ENCODE measurements at regions not wholly inside any gene's neighbourhood (a gene's known extent, or its start where the extent isn't known, plus 50 kb on each side); places are given as distances from the start of the nearest gene placed in this dataset.
A peak's percentile ranks its signal among the peaks of the same experiment; 100 is the strongest.

DNA sequence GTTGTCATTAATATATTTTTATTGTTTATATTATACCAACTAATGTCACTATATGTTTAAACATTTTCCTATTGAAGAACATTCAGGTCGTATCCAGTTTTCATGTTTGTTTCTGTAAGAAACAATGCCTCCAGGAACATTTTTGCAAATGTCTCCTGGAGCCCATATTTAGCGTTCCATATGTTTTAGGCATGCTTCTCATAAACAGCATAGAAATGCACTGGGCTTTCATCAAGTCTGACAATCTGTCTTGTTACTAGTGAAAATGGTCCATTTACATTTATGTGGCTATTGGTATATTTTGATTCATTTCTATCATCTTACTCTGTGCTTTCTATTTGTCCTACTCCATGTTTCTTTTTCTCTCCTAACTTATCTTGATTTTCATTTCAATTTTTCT, 431.7 kb downstream of the TFAP2A start:
- no TSS peak for BruUV-seq (replicated peaks)
- intact Hi-C loops (cut with micrococcal nuclease), result no loop called here
- Histone ChIP-seq H3K4me2 (ENCODE audit: low read length) (no peak overlapping the region), H3K36me3 (ENCODE audit: low read depth, low read length) (no peaks in the 10 kb centered on the region), H3K79me2 (ENCODE audit: low read length) (no peaks in the 10 kb centered on the region), H3K4me1 (ENCODE audit: insufficient read depth, low read length) (no peaks in the 10 kb centered on the region), H3K27me3 (ENCODE audit: low read length) (peaks cover 52% of the 10 kb centered on the region), H4K20me1 (ENCODE audit: low read length) (no peaks in the 10 kb centered on the region), H3K4me3 (ENCODE audit: low read length) (no peak overlapping the region), H3F3A (ENCODE audit: low read length, unreplicated experiment) (no peaks in the 10 kb centered on the region), H3K9me3 (ENCODE audit: low read length) (no peaks in the 10 kb centered on the region), H3K27ac (ENCODE audit: low read length) (no peak overlapping the region), H2AFZ (ENCODE audit: low read length) (no peak overlapping the region), H3K9me2 (replicated peaks; ENCODE audit: low read length) (no peaks in the 10 kb centered on the region), H3K9ac (ENCODE audit: low read length) (no peak overlapping the region)
- ATAC-seq (no peak), DNase-seq (no peak)
- CTCF ChIA-PET, result no interaction called here
- POLR2A ChIA-PET (ENCODE audit: unreplicated experiment), result no interaction called here
- TF ChIP-seq EZH2phosphoT487 (IDR thresholded peaks at IDR 0.05; ENCODE audit: borderline replicate concordance, low read length) (no peak), EZH2 (IDR thresholded peaks at IDR 0.05; ENCODE audit: low read length, unreplicated experiment) (no peak)
- TF ChIP-seq, protein P1, sequence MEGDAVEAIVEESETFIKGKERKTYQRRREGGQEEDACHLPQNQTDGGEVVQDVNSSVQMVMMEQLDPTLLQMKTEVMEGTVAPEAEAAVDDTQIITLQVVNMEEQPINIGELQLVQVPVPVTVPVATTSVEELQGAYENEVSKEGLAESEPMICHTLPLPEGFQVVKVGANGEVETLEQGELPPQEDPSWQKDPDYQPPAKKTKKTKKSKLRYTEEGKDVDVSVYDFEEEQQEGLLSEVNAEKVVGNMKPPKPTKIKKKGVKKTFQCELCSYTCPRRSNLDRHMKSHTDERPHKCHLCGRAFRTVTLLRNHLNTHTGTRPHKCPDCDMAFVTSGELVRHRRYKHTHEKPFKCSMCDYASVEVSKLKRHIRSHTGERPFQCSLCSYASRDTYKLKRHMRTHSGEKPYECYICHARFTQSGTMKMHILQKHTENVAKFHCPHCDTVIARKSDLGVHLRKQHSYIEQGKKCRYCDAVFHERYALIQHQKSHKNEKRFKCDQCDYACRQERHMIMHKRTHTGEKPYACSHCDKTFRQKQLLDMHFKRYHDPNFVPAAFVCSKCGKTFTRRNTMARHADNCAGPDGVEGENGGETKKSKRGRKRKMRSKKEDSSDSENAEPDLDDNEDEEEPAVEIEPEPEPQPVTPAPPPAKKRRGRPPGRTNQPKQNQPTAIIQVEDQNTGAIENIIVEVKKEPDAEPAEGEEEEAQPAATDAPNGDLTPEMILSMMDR (conservative IDR thresholded peaks at IDR 0.05; ENCODE audit: low read depth, low read length), result no peak

DNA sequence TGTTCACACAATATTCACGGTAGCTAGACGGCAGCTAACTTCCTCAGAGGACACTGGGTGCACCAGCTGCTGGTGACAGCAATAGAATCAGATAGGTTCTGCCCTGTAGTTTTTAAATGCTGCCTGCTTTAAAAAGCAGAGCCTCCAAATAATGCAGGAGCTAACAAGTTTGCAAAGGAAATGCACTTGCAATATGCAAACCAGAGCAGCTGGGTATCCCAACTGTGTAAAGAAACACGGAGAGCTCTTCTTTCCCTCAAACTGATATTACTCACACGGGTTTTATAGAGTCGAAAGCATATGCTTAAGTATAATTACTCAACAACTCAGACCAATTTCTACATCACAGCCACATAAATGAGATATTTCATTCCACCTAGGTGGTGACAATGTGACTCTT, 432.7 kb downstream of the TFAP2A start:
- DNase-seq, result peak; percentile 7
- CTCF ChIA-PET, result no interaction called here
- no peak overlapping the region for H2AFZ ChIP-seq (ENCODE audit: low read length)

DNA sequence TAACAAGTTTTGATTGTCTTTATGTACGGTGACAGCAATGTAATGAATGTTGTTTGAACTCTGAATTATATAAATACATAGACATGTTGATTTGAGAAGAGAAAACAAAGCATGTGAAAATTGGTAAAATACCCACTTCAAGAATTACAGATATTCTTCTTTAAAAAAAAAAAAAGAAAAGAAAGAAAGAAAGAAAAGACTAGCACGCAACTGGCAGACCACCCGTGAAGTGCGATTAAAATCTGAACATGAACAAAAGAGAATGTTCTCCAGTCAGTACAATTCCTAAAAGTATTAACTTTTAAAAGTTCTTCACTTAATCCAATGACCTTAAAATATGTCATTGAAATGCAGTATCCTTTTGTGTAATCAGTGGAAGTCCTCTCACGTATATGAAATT, 434.9 kb downstream of the TFAP2A start:
- no TSS peak for BruUV-seq (replicated peaks)
- ChIA-PET CTCF (no interaction called here), POLR2A (ENCODE audit: unreplicated experiment) (interaction anchor here (0.6 kb wide), 1 partner anchor 402 kb away, joined by 3 read pairs; no protein-coding TSS in a partner anchor)

More for the DNA sequence above, 432.7 kb downstream of the TFAP2A start:
- H3K4me3 ChIP-seq (ENCODE audit: low read length), result no peak overlapping the region
- no peaks in the 10 kb centered on the region for H3K4me1 ChIP-seq (ENCODE audit: insufficient read depth, low read length)
- no peak for TF ChIP-seq EZH2 (IDR thresholded peaks at IDR 0.05; ENCODE audit: low read length, unreplicated experiment)
- TF ChIP-seq EZH2phosphoT487 (IDR thresholded peaks at IDR 0.05; ENCODE audit: borderline replicate concordance, low read length), result no peak
- TF ChIP-seq, protein P1 (conservative IDR thresholded peaks at IDR 0.05; ENCODE audit: low read depth, low read length), result no peak
- no peak overlapping the region for H3K9ac ChIP-seq (ENCODE audit: low read length)
- H3K36me3 ChIP-seq (ENCODE audit: low read depth, low read length), result no peaks in the 10 kb centered on the region
- H3K9me3 ChIP-seq (ENCODE audit: low read length), result no peaks in the 10 kb centered on the region
- no peak overlapping the region for H3K27ac ChIP-seq (ENCODE audit: low read length)
- no peak for ATAC-seq
- no peaks in the 10 kb centered on the region for H3K79me2 ChIP-seq (ENCODE audit: low read length)
- no peaks in the 10 kb centered on the region for H3K9me2 ChIP-seq (replicated peaks; ENCODE audit: low read length)
- BruUV-seq (replicated peaks), result no TSS peak
- H3F3A ChIP-seq (ENCODE audit: low read length, unreplicated experiment), result no peaks in the 10 kb centered on the region
- intact Hi-C loops (cut with micrococcal nuclease), result no loop called here
- H4K20me1 ChIP-seq (ENCODE audit: low read length), result no peaks in the 10 kb centered on the region
- POLR2A ChIA-PET (ENCODE audit: unreplicated experiment), result no interaction called here
- H3K4me2 ChIP-seq (ENCODE audit: low read length), result no peak overlapping the region
- peaks cover 44% of the 10 kb centered on the region for H3K27me3 ChIP-seq (ENCODE audit: low read length)

More for the DNA sequence above, 434.9 kb downstream of the TFAP2A start:
- H3K4me2 ChIP-seq (ENCODE audit: low read length), result no peak overlapping the region
- H3K9me3 ChIP-seq (ENCODE audit: low read length), result no peaks in the 10 kb centered on the region
- TF ChIP-seq EZH2 (IDR thresholded peaks at IDR 0.05; ENCODE audit: low read length, unreplicated experiment), result no peak
- TF ChIP-seq EZH2phosphoT487 (IDR thresholded peaks at IDR 0.05; ENCODE audit: borderline replicate concordance, low read length), result no peak
- TF ChIP-seq, protein P1 (conservative IDR thresholded peaks at IDR 0.05; ENCODE audit: low read depth, low read length), result no peak
- no peaks in the 10 kb centered on the region for H3K4me1 ChIP-seq (ENCODE audit: insufficient read depth, low read length)
- H3K4me3 ChIP-seq (ENCODE audit: low read length), result no peak overlapping the region
- ATAC-seq (no peak), DNase-seq (no peak)
- no peaks in the 10 kb centered on the region for H3K79me2 ChIP-seq (ENCODE audit: low read length)
- H3K36me3 ChIP-seq (ENCODE audit: low read depth, low read length), result no peaks in the 10 kb centered on the region
- intact Hi-C loops (cut with micrococcal nuclease), result no loop called here
- H4K20me1 ChIP-seq (ENCODE audit: low read length), result no peaks in the 10 kb centered on the region
- H2AFZ ChIP-seq (ENCODE audit: low read length), result no peak overlapping the region
- no peaks in the 10 kb centered on the region for H3F3A ChIP-seq (ENCODE audit: low read length, unreplicated experiment)
- no peak overlapping the region for H3K9ac ChIP-seq (ENCODE audit: low read length)
- H3K27me3 ChIP-seq (ENCODE audit: low read length), result peaks cover 47% of the 10 kb centered on the region
- H3K9me2 ChIP-seq (replicated peaks; ENCODE audit: low read length), result no peaks in the 10 kb centered on the region
- no peak overlapping the region for H3K27ac ChIP-seq (ENCODE audit: low read length)

Data from PC-3 (cell line).